Smooth muscle cell (in vitro differentiated cells): ENCODE measurements at regions not wholly inside any gene's neighbourhood (a gene's known extent, or its start where the extent isn't known, plus 50 kb on each side); places are given as distances from the start of the nearest gene placed in this dataset.

Experiments used
- DNase-seq: peaks from one replicate; lab custom pipeline; 2025; ENCODE audit not compliant: unreplicated experiment; lab: John Stamatoyannopoulos, UW
- H2AFZ ChIP-seq: fragments of 200-600 bp; sonication (generic); 2 replicates; pipeline ENCODE4 v1.6.0; 2016; ENCODE audit warnings: antibody characterized with exemption, low read depth, mild to moderate bottlenecking
- H3F3A ChIP-seq: fragments of 200-600 bp; sonication (generic); 2 replicates; pipeline ENCODE4 v1.6.0; 2017; ENCODE audit warnings: antibody characterized with exemption, low read depth
- H3K27ac ChIP-seq: fragments of 200-600 bp; sonication (generic); 2 replicates; pipeline ENCODE4 v1.5.1; 2016; ENCODE audit warnings: low read depth, mild to moderate bottlenecking
- H3K27me3 ChIP-seq: fragments of 200-600 bp; sonication (generic); 2 replicates; pipeline ENCODE4 v1.6.1; 2016; ENCODE audit warnings: low read depth, mild to moderate bottlenecking
- H3K36me3 ChIP-seq: fragments of 200-600 bp; sonication (generic); 2 replicates; pipeline ENCODE4 v1.5.1; 2016; ENCODE audit warnings: low read depth
- H3K4me1 ChIP-seq: fragments of 200-600 bp; sonication (generic); 2 replicates; pipeline ENCODE4 v1.5.1; 2016; ENCODE audit warnings: low read depth
- H3K4me2 ChIP-seq: fragments of 200-600 bp; sonication (generic); 2 replicates; pipeline ENCODE4 v1.6.0; 2016; ENCODE audit warnings: mild to moderate bottlenecking
- H3K4me3 ChIP-seq: fragments of 200-600 bp; sonication (generic); 2 replicates; pipeline ENCODE4 v1.5.1; 2016; ENCODE audit warnings: mild to moderate bottlenecking
- H3K79me2 ChIP-seq: fragments of 200-600 bp; sonication (generic); 2 replicates; pipeline ENCODE4 v1.6.0; 2016; ENCODE audit warnings: low read depth, mild to moderate bottlenecking
- H3K9ac ChIP-seq: fragments of 200-600 bp; sonication (generic); 2 replicates; pipeline ENCODE4 v1.6.0; 2016; ENCODE audit warnings: low read depth
- H3K9me3 ChIP-seq: fragments of 200-600 bp; sonication (generic); replicated peaks from 2 replicates; pipeline ENCODE4 v1.5.1; 2016; ENCODE audit warnings: low read depth
- H4K20me1 ChIP-seq: fragments of 200-600 bp; sonication (generic); 2 replicates; pipeline ENCODE4 v1.6.0; 2016; ENCODE audit warnings: low read depth
- CTCF ChIP-seq: fragments of 200-600 bp; sonication (generic); IDR thresholded peaks from 2 replicates; pipeline ENCODE4 v1.5.1; 2017; ENCODE audit warnings: borderline replicate concordance, mild to moderate bottlenecking, antibody characterized with exemption; ENCODE audit not compliant: insufficient read depth, poor library complexity, severe bottlenecking
- WGBS: methylation state at CpG from one replicate; pipeline ENCODE4 v1.1.7; 2016; ENCODE audit warnings: low lambda C conversion rate; 5-methylcytosine and 5-hydroxymethylcytosine counted together

GRCh38 chr2:215755641-215756345, 257.6 kb downstream of the MREG start:
- H3K4me2 ChIP-seq, result no peak overlapping the region
- no peak overlapping the region for H3K4me3 ChIP-seq

GRCh38 chr2:215754546-215754945, 258.8 kb downstream of the MREG start:
- peaks cover 13% of the 10 kb centered on the region for H3K4me1 ChIP-seq
- no peaks in the 10 kb centered on the region for H3K36me3 ChIP-seq
- no peak overlapping the region for H3K9ac ChIP-seq
- peaks cover 21% of the 10 kb centered on the region for H3F3A ChIP-seq
- no peaks in the 10 kb centered on the region for H3K27me3 ChIP-seq
- no peak overlapping the region for H3K27ac ChIP-seq
- no peak for DNase-seq
- TF ChIP-seq CTCF, result no peak
- no peaks in the 10 kb centered on the region for H3K79me2 ChIP-seq
- no peak overlapping the region for H2AFZ ChIP-seq
- 88% methylated on average over 3 of the region's 3 CpGs for WGBS
- H3K9me3 ChIP-seq, result no peaks in the 10 kb centered on the region
- no peak overlapping the region for H3K4me2 ChIP-seq
- H3K4me3 ChIP-seq, result no peak overlapping the region
- H4K20me1 ChIP-seq, result no peaks in the 10 kb centered on the region

More at GRCh38 chr2:215755641-215756345, 257.6 kb downstream of the MREG start:
- H3F3A ChIP-seq, result peaks cover 12% of the 10 kb centered on the region
- H2AFZ ChIP-seq, result no peak overlapping the region
- no peak for DNase-seq
- H3K79me2 ChIP-seq, result no peaks in the 10 kb centered on the region
- H3K4me1 ChIP-seq, result peaks cover 5% of the 10 kb centered on the region
- no peaks in the 10 kb centered on the region for H3K27me3 ChIP-seq
- no peaks in the 10 kb centered on the region for H3K9me3 ChIP-seq
- H3K36me3 ChIP-seq, result no peaks in the 10 kb centered on the region
- no peak for TF ChIP-seq CTCF
- no peak overlapping the region for H3K9ac ChIP-seq
- no peak overlapping the region for H3K27ac ChIP-seq
- WGBS, result 80% methylated on average over 4 of the region's 4 CpGs
- H4K20me1 ChIP-seq, result no peaks in the 10 kb centered on the region

- 86% methylated on average over 4 of the region's 5 CpGs for WGBS
- H4K20me1 ChIP-seq, result no peaks in the 10 kb centered on the region
- H3K27ac ChIP-seq, result no peak overlapping the region
- no peaks in the 10 kb centered on the region for H3K27me3 ChIP-seq
- no peak overlapping the region for H2AFZ ChIP-seq
- H3K4me2 ChIP-seq, result no peak overlapping the region
- no peak overlapping the region for H3K4me3 ChIP-seq
- H3K9ac ChIP-seq, result no peak overlapping the region
- no peak for DNase-seq
- no peaks in the 10 kb centered on the region for H3K9me3 ChIP-seq
- no peaks in the 10 kb centered on the region for H3K36me3 ChIP-seq
- peaks cover 21% of the 10 kb centered on the region for H3F3A ChIP-seq
- peaks cover 18% of the 10 kb centered on the region for H3K4me1 ChIP-seq
- no peak for TF ChIP-seq CTCF
- H3K79me2 ChIP-seq, result no peaks in the 10 kb centered on the region
Measured at GRCh38 chr2:215753808-215754207, 259.5 kb downstream of the MREG start.

GRCh38 chr2:215752991-215753390, 260.4 kb downstream of the MREG start:
- H3K4me2 ChIP-seq, result no peak overlapping the region
- peaks cover 18% of the 10 kb centered on the region for H3K4me1 ChIP-seq
- no peak overlapping the region for H3K9ac ChIP-seq
- no peak overlapping the region for H3K4me3 ChIP-seq
- H3K79me2 ChIP-seq, result no peaks in the 10 kb centered on the region
- H3K9me3 ChIP-seq, result no peaks in the 10 kb centered on the region
- H3F3A ChIP-seq, result peaks cover 21% of the 10 kb centered on the region
- no peak overlapping the region for H2AFZ ChIP-seq
- no peaks in the 10 kb centered on the region for H3K27me3 ChIP-seq
- no peaks in the 10 kb centered on the region for H3K36me3 ChIP-seq
- no peak for DNase-seq
- no peaks in the 10 kb centered on the region for H4K20me1 ChIP-seq
- H3K27ac ChIP-seq, result no peak overlapping the region
- TF ChIP-seq CTCF, result no peak
- 98% methylated on average over 3 of the region's 3 CpGs for WGBS
